Hepatocyte (in vitro differentiated cells): ENCODE measurements at regions not wholly inside any gene's neighbourhood (a gene's known extent, or its start where the extent isn't known, plus 50 kb on each side); places are given as distances from the start of the nearest gene placed in this dataset.

Experiments used
- DNase-seq: peaks from one replicate; pipeline ENCODE4 v3.0.0-alpha.2; 2016; ENCODE audit warnings: low spot score
- H2AFZ ChIP-seq: fragments of 200-600 bp; sonication (generic); 2 replicates; pipeline ENCODE4 v1.6.0; 2016; ENCODE audit warnings: antibody characterized with exemption, mild to moderate bottlenecking
- H3K27ac ChIP-seq: fragments of 200-600 bp; sonication (generic); 2 replicates; pipeline ENCODE4 v1.5.1; 2016; ENCODE audit warnings: mild to moderate bottlenecking
- H3K27me3 ChIP-seq: fragments of 200-600 bp; sonication (generic); 2 replicates; pipeline ENCODE4 v1.6.1; 2016
- H3K36me3 ChIP-seq: fragments of 200-600 bp; sonication (generic); replicated peaks from 2 replicates; pipeline ENCODE4 v1.5.1; 2016; ENCODE audit warnings: low read depth; ENCODE audit not compliant: insufficient read depth
- H3K4me1 ChIP-seq: fragments of 200-600 bp; sonication (generic); 2 replicates; pipeline ENCODE4 v1.5.1; 2016; ENCODE audit warnings: mild to moderate bottlenecking, moderate library complexity; ENCODE audit not compliant: insufficient read depth
- H3K4me2 ChIP-seq: fragments of 200-600 bp; sonication (generic); 2 replicates; pipeline ENCODE4 v1.6.0; 2016
- H3K4me3 ChIP-seq: fragments of 200-600 bp; sonication (generic); 2 replicates; pipeline ENCODE4 v1.5.1; 2016; ENCODE audit warnings: mild to moderate bottlenecking
- H3K79me2 ChIP-seq: fragments of 200-600 bp; sonication (generic); 2 replicates; pipeline ENCODE4 v1.6.0; 2017; ENCODE audit warnings: mild to moderate bottlenecking
- H3K9me2 ChIP-seq: fragments of 200-600 bp; sonication (generic); replicated peaks from 2 replicates; pipeline ENCODE4 v1.6.0; 2017; ENCODE audit warnings: mild to moderate bottlenecking; ENCODE audit not compliant: insufficient read depth
- H3K9me3 ChIP-seq: fragments of 200-600 bp; sonication (generic); 2 replicates; pipeline ENCODE4 v1.5.1; 2016; ENCODE audit warnings: low read depth, mild to moderate bottlenecking
- H4K20me1 ChIP-seq: fragments of 200-600 bp; sonication (generic); 2 replicates; pipeline ENCODE4 v1.6.0; 2016; ENCODE audit warnings: mild to moderate bottlenecking; ENCODE audit not compliant: insufficient read depth, poor library complexity, severe bottlenecking
- CTCF ChIP-seq: fragments of 200-600 bp; sonication (generic); IDR thresholded peaks from 2 replicates; pipeline ENCODE4 v1.5.1; 2016; ENCODE audit warnings: antibody characterized with exemption, mild to moderate bottlenecking; ENCODE audit not compliant: poor library complexity
- EZH2 ChIP-seq: fragments of 200-600 bp; sonication (generic); IDR thresholded peaks from 2 replicates; pipeline ENCODE4 v1.6.1; 2016; ENCODE audit warnings: antibody characterized with exemption, mild to moderate bottlenecking, borderline replicate concordance
- EZH2phosphoT487 ChIP-seq: fragments of 200-600 bp; sonication (generic); IDR thresholded peaks from one replicate; pipeline ENCODE4 v1.6.1; 2018; ENCODE audit warnings: antibody characterized with exemption, mild to moderate bottlenecking, low read depth, moderate library complexity; ENCODE audit not compliant: unreplicated experiment, severe bottlenecking
- WGBS: methylation state at CpG from one replicate; pipeline ENCODE4 v1.1.6; 2016; ENCODE audit warnings: low lambda C conversion rate; ENCODE audit errors: missing lambda C conversion rate; 5-methylcytosine and 5-hydroxymethylcytosine counted together

DNA sequence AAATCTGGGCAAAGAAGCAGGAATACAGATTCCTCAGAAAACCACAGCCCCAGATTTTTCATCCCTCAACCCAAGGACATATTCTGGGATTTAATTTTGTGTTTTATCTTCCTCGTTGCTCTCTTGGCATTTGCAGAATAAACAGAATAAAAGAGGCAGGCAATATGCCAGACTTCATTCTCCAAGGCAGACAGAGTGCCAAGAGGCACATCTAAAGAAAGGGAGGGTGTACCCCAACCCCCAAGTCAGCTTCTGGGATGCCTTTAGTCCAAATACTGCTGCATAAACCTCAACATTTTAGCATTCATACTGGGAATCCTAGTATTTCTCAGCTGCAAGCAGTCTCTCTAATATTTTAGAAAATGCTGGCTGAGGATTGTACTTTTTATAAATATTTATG lies 629.2 kb downstream of the KLHL13 start:
- DNase-seq = no peak
- no peaks in the 10 kb centered on the region for H3K36me3 ChIP-seq
- 30% methylated on average over 1 of the region's 1 CpG for WGBS
- no peak overlapping the region for H3K4me2 ChIP-seq
- no peak overlapping the region for H3K4me3 ChIP-seq
- no peaks in the 10 kb centered on the region for H3K27me3 ChIP-seq
- no peaks in the 10 kb centered on the region for H3K9me2 ChIP-seq
- TF ChIP-seq EZH2 (no peak), EZH2phosphoT487 (no peak), CTCF (no peak)
- H2AFZ ChIP-seq = no peak overlapping the region
- no peaks in the 10 kb centered on the region for H4K20me1 ChIP-seq
- no peaks in the 10 kb centered on the region for H3K9me3 ChIP-seq
- no peaks in the 10 kb centered on the region for H3K4me1 ChIP-seq
- no peaks in the 10 kb centered on the region for H3K79me2 ChIP-seq
- no peak overlapping the region for H3K27ac ChIP-seq

DNA sequence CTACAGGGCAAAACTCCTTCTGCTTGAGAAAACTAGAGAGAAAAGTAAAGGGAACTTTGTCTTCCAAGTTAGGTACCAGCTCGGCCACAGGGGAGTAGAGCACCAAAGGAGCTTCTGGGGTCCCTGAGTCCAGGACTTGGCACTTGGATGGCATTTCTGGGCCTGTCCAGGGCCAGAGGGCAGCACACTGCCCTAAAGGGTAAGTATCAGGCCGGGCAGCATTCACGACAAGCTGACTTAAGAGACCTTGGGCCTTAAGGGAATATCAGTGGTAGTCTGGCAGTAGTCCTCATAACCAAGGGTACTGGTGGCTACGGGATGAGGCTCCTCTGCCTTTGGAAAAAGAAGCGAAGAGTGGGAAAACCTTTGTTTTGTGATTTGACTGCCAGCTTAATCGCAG lies 632.7 kb downstream of the KLHL13 start:
- TF ChIP-seq EZH2phosphoT487 = no peak
- no peak for TF ChIP-seq CTCF
- TF ChIP-seq EZH2 = no peak
- 63% methylated on average over 6 of the region's 6 CpGs for WGBS
- no peak for DNase-seq

DNA sequence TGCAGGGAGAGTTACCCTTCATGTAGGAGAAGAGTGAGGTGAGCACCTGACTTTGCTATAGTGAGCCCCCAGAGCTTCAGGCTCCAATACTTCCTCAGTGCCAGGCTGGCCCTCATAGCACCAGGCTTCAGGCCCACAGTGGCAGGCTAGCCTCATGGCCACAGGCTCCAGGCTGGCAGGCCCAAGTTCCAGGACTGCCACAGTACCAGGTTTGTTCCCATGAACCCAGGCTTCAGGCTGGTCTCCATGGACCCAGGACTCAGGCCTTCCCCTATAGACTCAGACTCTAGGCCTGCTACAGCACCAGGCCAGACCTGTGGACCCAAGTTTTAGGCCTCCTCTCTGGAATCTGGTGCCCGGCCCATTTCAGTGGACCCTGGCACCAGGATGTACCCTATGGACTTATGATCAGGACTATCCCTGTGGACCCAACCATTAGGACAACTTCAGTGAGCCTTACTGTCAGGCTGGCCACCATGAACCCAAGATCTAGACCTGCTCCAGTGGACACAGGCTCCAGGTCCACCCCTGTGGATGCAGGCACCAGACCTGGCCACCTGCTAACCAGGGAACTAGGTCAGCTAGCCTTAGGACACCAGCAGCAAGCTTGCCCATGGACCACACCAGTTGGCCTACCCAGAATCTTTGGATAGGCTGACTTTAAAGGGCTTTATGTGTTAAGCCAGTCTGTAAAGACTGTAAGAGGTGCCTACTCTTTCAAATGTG lies 658.2 kb downstream of the KLHL13 start:
- no peak for DNase-seq
- no peak overlapping the region for H2AFZ ChIP-seq
- H3K9me2 ChIP-seq = no peaks in the 10 kb centered on the region
- H3K36me3 ChIP-seq = no peaks in the 10 kb centered on the region
- no peaks in the 10 kb centered on the region for H3K9me3 ChIP-seq
- H3K4me3 ChIP-seq = no peak overlapping the region
- 100% methylated on average over 1 of the region's 1 CpG for WGBS
- no peak overlapping the region for H3K27ac ChIP-seq
- no peak overlapping the region for H3K4me2 ChIP-seq
- no peaks in the 10 kb centered on the region for H3K4me1 ChIP-seq
- no peaks in the 10 kb centered on the region for H4K20me1 ChIP-seq
- no peaks in the 10 kb centered on the region for H3K79me2 ChIP-seq
- TF ChIP-seq CTCF (no peak), EZH2 (no peak)
- H3K27me3 ChIP-seq = no peaks in the 10 kb centered on the region

More for the DNA sequence above, 632.7 kb downstream of the KLHL13 start:
- H3K4me1 ChIP-seq = no peaks in the 10 kb centered on the region
- H3K36me3 ChIP-seq = no peaks in the 10 kb centered on the region
- no peaks in the 10 kb centered on the region for H3K9me2 ChIP-seq
- no peak overlapping the region for H2AFZ ChIP-seq
- no peak overlapping the region for H3K4me3 ChIP-seq
- H3K4me2 ChIP-seq = no peak overlapping the region
- H3K27me3 ChIP-seq = no peaks in the 10 kb centered on the region
- no peaks in the 10 kb centered on the region for H3K79me2 ChIP-seq
- no peak overlapping the region for H3K27ac ChIP-seq
- H4K20me1 ChIP-seq = no peaks in the 10 kb centered on the region
- H3K9me3 ChIP-seq = no peaks in the 10 kb centered on the region

- TF ChIP-seq CTCF (no peak), EZH2 (no peak), EZH2phosphoT487 (no peak)
- H3K9me2 ChIP-seq = no peaks in the 10 kb centered on the region
- H3K79me2 ChIP-seq = no peaks in the 10 kb centered on the region
- H3K27ac ChIP-seq = no peak overlapping the region
- no peaks in the 10 kb centered on the region for H4K20me1 ChIP-seq
- H3K4me1 ChIP-seq = no peaks in the 10 kb centered on the region
- no peaks in the 10 kb centered on the region for H3K9me3 ChIP-seq
- H3K4me2 ChIP-seq = no peak overlapping the region
- no peaks in the 10 kb centered on the region for H3K27me3 ChIP-seq
- H3K36me3 ChIP-seq = no peaks in the 10 kb centered on the region
- DNase-seq = no peak
- H3K4me3 ChIP-seq = no peak overlapping the region
- no peak overlapping the region for H2AFZ ChIP-seq
- 52% methylated on average over 3 of the region's 3 CpGs for WGBS
These were observed 660.8 kb downstream of the KLHL13 start for GRCh38 chrX:117455787-117456186.
